ENCODE measurements at regions not wholly inside any gene's neighbourhood (a gene's known extent, or its start where the extent isn't known, plus 50 kb on each side); places are given as distances from the start of the nearest gene placed in this dataset.

DNA sequence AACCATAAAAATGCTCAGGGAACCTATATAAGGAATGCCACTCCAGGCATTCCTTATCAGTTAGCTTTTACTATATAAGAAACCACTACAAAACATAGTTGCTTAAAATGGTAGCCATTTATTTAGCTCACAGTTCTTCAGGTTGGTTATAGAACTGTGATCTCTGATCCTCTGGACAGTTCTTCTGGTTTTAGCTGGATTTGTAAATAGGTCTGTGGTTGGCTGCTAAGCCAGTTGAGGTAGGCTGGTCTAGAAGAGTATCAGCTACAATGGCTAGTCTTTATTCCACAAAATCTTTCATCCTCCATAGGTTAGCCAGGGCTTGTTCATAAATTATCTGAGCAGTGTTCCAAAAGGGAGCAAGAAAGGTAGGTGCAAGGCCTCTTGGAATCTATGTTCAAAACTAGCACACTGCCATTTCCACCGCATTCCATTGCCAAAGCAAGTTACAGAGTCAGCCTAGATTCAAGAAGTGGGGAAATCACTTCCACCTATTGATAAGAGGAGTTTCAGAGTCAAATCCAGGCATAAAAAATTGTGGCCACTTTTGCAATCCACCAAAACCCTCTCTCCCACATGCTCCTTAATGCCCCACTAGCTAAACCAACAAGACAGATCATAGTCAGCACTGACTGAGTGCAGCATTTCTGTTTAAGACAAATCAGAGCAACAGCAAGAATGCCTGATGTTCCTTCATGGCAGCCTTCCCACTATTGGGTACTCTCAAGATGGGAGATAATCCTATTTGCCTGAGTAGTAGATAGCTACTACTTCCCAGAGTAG, 146.4 kb downstream of the IRS1 start:
- DNase-seq: no peak

GRCh38 chr2:226652369-226652768, 147.3 kb downstream of the IRS1 start:
- DNase-seq: no peak

- peak in 34 of 58 donors; percentile 2 to 72 (median 17) for DNase-seq
Measured at GRCh38 chr2:226649871-226650660, 149.6 kb downstream of the IRS1 start.

- DNase-seq: no peak
Measured at GRCh38 chr2:226649201-226649600, 150.4 kb downstream of the IRS1 start.

DNA sequence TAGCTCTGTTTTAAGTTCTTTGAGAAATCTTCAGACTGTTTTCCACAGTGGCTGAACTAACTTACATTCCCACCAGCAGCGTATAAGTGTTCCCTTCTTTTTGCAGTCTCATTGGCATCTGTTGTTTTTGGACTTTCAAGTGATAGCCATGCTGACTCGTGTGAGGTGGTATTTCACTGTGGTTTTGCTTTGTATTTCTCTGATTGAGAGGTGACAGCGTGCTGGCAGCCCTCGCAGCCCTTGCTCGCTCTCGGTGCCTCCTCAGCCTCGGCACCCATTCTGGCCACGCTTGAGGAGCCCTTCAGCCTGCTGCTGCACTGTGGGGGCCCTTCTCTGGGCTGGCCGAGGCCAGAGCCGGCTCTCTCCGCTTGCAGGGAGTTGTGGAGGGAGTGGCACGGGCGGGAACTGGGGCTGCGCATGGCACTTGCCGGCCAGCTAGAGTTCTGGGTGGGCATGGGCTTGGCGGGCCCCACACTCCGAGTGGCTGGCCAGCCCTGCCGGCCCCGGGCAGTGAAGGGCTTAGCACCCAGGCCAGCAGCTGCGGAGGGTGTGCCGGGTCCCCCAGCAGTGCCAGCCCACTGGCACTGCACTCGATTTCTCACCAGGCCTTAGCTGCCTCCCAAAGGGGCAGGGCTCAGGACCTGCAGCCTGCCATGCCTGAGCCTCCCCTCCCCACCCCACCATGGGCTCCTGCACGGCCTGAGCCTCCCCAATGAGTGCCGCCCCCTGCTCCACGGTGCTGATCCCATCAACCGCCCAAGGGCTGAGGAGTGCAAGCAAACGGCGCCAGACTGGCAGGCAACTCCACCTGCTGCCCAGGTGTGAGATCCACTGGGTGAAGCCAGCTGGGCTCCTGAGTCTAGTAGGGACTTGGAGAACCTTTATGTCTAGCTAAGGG, 151.8 kb downstream of the IRS1 start:
- DNase-seq: no peak

GRCh38 chr2:226644399-226644865, 155.2 kb downstream of the IRS1 start:
- DNase-seq: no peak

- DNase-seq: no peak
Measured at GRCh38 chr2:226643946-226644282, 155.7 kb downstream of the IRS1 start.

DNA sequence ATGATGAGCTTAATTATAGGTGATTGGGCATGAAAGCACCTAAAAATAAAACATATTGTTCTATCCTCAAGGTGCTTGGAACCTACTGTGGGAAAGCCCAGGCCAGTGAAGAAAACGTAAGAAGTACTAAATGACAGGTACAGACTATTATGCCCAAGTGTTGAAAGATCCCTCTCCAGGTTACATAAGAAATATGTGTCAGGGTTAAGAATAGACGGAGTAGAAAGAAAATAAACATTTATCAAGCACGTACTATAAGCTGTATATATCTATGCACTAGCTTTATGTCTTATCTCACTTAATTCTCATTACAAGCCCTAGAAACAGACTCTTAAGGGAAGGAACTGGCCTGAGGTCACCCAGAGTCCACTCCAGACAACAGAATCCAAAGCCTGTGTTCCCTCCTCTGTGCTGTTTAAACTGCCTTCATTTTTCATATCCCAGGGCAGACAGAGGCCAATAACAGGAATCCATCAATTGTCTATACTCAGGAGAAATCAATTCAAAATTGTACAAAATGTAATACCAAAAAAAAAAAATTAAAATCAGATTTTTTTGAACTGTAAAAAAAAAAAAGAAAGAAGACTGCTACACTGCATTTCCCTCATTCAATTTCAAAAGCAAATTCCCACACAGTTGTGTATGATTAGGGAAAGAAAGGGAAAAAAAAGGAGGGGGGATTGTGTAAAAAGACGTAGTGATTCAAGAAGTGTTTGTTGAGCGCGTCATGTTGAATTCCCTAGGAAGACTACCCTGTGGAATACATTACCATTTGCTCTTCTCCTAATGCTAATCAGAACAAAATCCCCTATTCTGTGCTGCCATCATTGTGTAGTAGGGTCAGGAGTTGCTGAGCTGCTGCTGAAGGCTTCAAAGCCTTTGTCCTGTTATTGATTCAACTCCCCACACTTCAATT, 156.3 kb downstream of the IRS1 start:
- no peak for DNase-seq

DNA sequence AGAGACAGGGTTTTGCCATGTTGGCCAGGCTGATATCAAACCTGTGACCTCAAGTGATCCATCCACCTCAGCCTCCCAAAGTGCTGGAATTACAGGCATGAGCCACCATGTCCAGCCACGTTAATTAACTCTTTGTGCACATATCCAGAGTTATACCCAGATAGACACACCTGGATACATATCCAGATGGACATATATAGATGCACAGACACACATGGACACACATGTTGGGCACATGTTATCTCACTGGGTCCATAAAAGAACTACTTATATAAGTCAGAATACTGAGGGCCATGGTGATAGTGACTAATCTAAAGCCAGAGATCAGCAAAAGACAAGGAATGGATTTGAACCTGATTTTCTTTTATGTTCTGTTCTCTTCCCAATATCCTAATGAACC, 158.6 kb downstream of the IRS1 start:
- DNase-seq: no peak

DNA sequence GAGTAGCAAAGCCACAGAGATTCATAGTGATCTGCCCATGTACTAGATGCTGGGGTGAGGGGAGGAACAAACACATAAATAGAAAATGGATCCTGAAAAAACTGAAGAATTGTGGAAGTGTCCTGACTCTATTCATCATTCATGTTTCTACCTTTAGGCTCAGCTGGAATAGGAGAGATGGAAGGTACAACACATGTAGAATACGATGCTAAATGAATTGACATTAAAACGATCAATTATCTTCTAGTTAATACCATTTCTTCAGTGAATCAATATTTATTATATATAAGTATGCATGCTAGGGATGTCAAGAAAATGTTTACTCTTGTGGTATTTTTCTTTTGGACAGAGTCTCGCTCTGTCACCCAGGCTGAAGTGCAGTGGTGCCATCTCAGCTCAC, 159.1 kb downstream of the IRS1 start:
- no peak for DNase-seq

DNA sequence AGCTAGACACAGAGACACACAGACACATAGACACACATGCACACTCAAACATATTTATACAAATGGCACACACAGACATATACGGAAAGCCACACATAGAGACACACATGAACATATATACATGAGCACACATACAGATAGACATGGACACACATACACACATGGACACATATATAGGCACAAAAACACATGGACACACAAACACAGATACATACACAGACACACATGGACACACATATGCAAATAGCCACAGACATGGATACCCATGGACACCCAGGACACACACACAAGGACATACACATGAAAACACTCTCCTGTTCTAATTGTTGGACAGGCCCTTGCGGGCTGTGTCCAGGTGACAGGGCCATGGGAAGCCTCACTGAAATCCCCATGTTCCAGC, 160.1 kb downstream of the IRS1 start:
- no peak for DNase-seq

- no peak for DNase-seq
Measured at GRCh38 chr2:226638576-226638975, 161.0 kb downstream of the IRS1 start.

GRCh38 chr2:226637383-226637782, 162.2 kb downstream of the IRS1 start:
- DNase-seq: no peak

- DNase-seq: no peak
Measured at GRCh38 chr2:226636586-226636985, 163.0 kb downstream of the IRS1 start.

DNA sequence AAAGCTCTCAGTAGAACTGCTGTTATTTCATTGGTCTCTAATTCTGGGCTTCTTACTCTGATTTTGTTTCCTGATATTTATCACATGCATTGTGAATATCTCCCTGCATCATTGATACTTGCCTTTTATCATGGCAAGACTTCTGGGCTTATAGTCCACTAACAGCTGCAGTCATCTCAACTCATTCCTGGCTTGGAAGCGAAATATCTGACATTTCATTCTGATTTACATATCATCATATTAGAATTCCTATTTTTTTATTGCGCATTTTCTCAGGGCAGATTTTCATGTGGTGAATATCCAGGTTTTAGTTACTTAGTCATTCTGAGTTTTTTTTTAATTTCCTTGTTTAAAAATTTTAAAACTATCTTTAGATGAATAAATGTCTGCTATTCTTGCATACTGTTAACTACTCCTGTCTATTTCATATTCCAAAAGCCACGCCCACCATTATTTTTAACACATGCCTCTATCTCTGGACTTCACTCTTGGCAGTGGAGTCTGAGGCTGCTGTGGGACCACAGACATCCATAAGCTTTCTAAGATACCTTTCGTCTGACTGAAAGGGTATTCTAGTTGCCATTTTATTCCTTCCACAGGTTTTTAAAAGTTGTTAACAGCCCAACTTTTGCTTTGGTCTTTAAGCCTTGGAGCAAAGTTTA, 164.5 kb downstream of the IRS1 start:
- no peak for DNase-seq

- DNase-seq: no peak
Measured at GRCh38 chr2:226631671-226632070, 167.9 kb downstream of the IRS1 start.

DNA sequence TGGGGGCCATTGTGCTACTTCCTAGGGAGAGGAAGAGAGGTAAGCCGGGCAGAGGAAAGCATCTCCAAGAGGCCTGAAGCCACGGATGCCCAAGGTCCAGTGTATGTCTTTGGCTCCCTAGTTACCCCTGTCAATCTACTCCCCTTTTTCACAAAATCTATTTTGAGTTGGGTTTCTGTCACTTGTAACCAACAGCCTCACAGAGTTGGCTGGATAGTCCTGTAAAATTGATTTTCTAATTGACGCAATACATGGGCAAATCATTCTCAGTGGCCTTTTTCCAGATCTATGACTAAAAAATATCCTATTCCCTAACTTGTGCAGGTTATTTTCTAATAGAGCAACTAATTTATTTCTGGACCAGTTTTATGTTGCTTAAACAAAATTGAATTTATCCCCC, 168.4 kb downstream of the IRS1 start:
- no peak for DNase-seq

DNA sequence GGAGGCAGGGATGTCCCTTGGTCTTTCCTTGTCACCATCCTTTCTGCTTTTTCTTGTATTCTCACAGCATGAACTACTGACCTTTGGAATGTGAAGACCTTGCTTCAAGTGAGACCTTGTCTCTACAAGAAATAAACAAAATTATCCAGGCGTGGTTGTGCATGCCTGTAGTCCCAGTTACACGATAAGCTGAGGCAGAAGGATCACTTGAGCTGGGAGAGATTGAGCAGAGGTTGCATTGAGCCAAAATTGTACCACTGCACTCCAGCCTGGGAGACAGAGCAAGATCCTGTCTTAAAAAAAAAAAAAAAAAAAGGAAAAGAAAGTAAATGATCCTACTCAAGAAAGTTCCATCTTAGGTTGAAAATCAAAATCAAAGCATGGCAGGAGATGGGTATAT, 173.7 kb downstream of the IRS1 start:
- no peak for DNase-seq

DNA sequence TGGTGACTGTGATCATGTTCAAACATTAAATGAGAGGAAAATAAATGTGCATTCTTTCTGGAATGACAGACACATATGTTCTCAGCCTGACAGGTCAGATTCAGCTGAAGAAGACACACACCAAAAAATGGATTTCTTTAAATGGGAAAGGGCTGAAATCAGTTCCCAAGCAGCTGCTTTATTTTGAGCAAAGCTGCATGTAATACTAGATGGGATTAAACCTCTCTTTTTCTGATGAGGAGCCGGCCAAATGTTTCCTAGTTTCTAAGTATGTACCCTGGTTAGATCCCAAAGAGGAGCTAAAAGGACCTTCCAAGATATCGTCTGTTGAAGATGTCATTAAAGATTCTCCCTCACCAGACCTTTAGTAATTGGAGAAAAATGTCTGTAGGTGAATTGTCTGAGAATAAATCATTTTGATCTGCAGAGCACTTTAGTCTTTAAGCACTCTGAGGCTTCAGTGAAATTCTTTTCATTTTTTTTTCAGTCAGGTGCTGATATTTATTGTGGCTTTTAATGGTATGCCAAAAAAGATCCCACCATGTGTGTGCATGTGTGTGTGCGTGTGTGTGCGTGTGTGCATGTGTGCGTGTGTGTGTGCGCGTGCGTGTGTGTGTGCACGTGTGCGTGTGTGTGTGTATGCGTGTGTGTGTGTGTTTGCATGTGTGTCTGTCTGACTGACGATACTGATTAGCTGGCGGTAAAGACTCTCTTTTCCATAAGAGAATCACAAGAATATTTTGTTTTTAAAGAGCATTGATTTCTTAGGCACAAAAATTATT, 175.8 kb downstream of the IRS1 start:
- no peak for DNase-seq

Data from anterior cingulate cortex (tissue), 58 donors.